Fibroblast of skin of left quadriceps (primary cell): ENCODE measurements at regions not wholly inside any gene's neighbourhood (a gene's known extent, or its start where the extent isn't known, plus 50 kb on each side); places are given as distances from the start of the nearest gene placed in this dataset.
"Not testable (repeated sequence)": the region's sequence is repeated elsewhere in the genome, so short reads cannot be mapped to it uniquely, and the experiment has no call there.

Source experiments
- DNase-seq, 2 experiments: peaks; one replicate each; pipeline ENCODE4 v3.0.0-alpha.2; 2013; ENCODE audit warnings: low read depth in 2 of 2

DNA sequence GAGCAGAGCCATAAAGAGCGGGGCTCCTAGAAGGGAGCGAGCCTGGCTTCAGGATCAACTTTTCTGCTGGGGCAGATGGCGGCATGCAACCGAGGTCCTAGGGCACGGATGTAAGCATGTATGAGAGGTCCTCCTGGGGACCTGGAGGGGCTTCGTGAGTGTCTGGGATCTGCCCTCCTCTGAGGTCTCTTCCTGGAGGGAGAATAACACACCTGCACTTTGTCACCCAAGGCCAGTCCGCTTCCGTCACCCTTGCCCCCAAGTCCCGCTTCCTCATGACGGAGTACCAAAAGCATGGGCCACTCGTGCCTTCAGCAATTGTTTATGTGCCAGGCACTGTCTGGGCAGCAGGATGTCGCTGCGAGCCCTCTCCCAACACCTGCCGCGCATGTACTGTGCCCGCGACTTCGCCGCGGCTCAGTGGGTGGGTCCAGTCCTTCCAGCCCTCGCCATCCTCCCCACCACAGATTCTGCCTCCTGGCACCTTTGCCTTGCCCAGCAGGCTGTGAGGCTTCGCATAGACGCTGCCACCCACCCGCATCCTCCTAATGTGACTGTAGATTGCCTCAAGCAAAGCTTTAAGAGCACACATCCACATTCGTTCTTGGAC, 60.0 kb upstream of the TMPRSS2 start:
- DNase-seq = no peak

DNA sequence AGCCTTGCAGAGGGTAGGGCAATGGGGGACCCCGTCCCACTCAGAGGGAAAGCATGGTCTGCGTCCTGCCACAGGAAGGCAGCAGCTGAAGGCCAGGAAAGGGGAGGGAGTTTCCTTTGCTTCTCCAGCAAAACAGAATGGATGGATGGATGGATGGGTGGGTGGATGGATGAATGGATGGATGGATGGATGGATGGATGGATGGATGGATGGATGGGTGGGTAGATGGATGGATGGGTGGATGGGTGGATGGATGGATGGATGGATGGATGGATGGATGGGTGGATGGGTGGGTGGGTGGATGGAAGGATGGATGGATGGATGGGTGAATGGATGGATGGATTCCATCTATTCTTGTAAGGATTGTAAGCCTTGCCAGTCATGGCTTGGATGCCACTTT, 59.3 kb upstream of the TMPRSS2 start:
- not testable (repeated sequence) for DNase-seq

DNA sequence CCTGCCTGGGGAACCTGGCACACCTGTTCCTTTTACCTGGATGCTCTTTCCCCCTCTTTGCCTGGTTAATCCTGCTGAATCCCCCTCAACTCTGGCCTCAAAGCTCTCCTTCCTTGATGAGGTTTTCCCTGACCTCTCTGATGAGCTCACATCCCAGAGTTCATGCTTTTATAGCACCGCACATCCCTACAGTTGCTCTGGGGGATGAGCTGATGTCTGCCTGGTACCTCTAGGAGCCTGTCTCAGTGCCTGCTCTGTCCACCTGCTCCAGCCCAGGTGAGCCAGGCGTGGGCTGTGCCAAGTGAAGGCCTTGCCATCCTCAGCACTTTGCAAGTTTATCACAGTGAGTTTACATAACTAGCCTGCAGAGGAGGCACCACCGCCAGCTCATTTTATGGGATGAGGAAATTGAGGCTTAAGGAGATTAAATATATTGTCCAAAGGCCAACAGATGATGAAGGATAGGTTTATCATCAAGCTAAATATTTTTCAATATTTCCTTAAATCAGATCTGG, 58.6 kb upstream of the TMPRSS2 start:
- DNase-seq = no peak

DNA sequence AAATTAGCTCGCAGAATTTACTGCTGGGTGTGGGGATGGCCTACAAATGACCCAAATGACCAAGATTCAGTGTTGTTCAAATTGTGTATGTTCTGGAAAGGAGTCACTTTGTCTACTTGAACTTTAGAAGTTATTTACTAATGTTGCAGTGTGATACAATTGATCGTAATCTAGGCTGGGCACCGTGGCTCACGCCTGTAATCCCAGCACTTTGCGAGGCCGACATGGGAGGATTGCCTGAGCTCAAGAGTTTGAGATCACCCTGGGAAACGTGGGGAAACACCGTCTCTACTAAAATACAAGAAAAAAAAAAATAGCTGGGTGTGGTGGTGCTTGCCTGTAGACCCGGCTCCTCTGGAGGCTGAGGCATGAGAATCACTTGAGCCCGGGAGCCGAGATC, 57.6 kb upstream of the TMPRSS2 start:
- no peak for DNase-seq

GRCh38 chr21:41564871-41565274, 56.9 kb upstream of the TMPRSS2 start:
- peak; percentile 74 to 78 for DNase-seq

DNA sequence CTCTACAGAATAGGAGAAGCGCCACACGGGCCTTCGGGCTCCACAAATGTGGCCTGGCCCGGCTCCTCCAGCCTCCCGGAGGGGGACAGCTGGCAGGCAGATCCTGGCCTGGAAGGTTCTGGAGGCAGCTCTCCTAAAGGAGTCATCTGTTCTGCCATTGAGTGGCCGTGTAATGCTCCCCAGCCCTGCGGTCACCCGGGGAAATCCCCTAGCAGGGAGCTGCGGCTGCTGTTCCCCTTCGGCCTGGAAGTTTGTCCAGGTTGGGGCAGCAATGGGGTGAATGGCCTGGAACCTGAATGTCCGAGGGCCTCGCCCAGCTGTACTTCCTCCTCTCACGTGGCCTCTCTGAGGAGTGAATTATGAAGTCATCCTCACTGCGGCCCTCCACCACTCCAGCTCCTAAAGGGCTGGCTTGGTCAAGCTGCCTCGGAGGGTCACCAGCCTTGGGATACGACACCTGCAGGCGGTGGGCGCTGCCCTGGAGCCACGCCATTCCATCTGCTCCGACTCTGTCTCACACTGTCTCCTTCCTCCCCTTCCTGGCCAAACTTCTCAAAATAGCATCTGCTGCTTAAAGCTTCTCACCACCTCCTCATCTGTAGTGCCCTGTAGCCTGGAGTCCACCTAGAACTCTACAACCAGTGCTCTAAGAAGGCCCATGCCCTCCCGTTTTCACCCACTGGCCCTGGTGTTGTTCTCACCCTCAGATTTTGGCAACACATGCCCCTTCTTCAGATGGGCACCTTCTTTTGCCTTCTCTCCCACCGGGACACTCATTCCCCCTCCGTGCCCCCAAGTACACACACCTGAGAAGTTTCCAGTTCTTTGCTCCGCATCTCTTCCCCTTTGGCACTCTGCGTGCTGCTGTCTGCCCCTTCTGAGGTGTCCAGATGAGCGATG, 54.4 kb upstream of the TMPRSS2 start:
- DNase-seq = no peak

GRCh38 chr21:41561701-41562100, 53.7 kb upstream of the TMPRSS2 start:
- no peak for DNase-seq

DNA sequence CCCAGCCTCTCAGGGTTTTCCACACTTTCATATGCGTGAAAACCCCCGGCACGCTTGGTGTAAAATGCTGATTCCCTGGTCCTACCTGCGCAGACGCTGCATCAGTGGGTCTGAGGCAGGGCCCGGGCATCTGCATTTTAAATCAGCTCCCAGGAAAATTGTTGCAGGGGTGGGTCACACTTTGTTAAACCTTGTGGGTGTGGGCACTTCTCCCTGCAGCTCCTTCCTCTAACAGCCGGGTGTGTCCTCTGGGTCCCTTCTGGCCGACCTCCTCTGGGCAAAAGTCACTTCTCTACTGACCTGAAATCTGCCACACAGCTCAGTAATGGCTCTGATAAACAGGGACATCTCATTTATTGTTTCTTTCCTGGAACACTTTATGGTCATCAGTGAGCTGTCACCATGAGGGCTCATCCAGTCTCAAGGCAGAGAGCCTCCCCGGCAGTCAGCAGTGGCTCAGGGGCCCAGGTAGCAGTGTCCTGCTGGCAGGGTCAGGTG, 52.8 kb upstream of the TMPRSS2 start:
- DNase-seq = no peak

GRCh38 chr21:41559658-41560631, 52.0 kb upstream of the TMPRSS2 start:
- peak; percentile 81 to 84 for DNase-seq

DNA sequence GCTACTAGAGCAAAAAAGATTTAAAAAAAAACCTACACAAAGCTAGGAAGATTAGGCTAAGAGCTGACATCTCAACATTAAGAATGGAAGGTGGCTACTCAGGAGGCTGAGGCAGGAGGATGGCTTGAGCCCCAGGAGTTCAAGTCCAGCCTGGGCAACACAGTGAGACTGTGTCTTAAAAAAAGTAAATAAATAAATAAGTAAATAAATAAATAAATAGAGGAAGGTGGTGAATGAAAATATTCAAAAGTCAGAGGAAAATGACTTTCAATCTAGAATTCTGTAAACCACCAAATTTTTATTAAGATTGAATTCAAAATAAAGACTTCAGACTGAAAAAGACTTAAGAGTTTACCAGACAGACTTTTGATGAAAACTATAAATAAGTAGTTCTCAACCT, 50.9 kb upstream of the TMPRSS2 start:
- no peak for DNase-seq

DNA sequence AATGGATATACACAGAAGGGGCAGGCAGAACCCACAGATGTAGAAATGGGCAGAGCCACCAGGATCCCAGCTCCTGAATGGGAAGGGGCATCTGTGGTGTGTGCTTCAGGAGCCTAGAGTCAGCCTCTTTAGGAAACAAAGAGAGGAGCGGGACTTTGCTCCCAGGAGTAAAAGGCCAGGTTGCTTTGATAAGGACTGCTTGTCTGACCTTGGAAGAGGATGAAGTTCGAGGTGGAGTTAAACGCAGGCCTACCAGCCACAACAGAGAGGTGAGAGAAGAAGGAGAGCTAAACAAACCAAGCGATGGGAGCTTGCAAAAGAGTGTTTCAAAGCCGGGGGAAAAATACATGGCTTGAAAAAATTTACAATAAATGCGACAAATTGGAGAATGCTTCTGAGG, 49.9 kb upstream of the TMPRSS2 start:
- DNase-seq = no peak
